ENCODE measurements at regions not wholly inside any gene's neighbourhood (a gene's known extent, or its start where the extent isn't known, plus 50 kb on each side); places are given as distances from the start of the nearest gene placed in this dataset.

DNA sequence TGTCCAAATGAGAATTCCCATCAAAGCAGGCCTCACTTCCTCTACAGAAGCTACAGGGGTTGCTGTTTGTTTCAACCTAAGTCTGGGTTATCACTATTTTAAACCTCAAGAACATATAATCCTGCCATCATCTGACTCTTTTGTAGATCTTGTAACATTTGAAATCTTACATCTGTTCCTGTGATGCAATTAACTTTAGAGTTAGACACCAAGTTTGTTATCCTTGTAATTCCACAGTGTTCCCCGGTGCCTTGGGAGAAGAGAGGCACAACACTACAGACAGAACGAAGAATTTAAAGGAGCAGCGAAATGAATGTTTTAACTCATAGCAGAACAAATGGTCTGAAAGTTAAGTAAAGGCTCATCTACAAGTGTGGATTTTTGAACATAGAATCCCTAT is 116.1 kb downstream of the UCHL5 start:
- no peak for DNase-seq (ENCODE audit: low spot score in 2 of 2)

DNA sequence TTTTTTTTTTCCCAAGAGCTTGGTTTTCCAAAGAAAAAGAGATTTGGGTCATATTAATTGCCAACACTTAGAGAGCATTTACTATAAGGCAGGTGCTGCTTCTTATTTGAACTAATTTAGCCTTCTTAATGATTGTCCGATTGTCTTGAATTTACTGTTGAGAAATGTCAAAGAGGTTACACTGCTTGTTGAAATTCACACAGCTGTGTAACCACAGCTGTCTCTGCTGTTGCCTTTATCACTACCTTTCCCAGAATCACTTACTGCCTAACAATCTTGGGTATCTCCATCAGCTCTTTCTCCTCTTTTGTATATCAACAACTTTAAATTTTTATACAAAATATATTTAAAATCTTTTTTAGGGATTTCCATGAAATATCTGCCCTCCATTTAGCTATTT is 115.6 kb downstream of the UCHL5 start:
- FAIRE-seq (no peak), DNase-seq (ENCODE audit: low spot score in 2 of 2) (no peak)

More for the DNA sequence above, 116.1 kb downstream of the UCHL5 start:
- no peak for FAIRE-seq

- no peak for FAIRE-seq
- no peak for DNase-seq (ENCODE audit: low spot score in 2 of 2)
Observed at GRCh38 chr1:192945390-192946130, 113.6 kb downstream of the UCHL5 start.

- no peak for DNase-seq (ENCODE audit: low spot score in 2 of 2)
- FAIRE-seq: no peak
Observed at GRCh38 chr1:192949783-192950182, 109.4 kb downstream of the UCHL5 start.

- FAIRE-seq (no peak), DNase-seq (ENCODE audit: low spot score in 2 of 2) (no peak)
Observed at GRCh38 chr1:192950926-192951325, 108.2 kb downstream of the UCHL5 start.

- FAIRE-seq (no peak), DNase-seq (ENCODE audit: low spot score in 2 of 2) (peak in 1 of 2 donors; percentile 9)
Observed at GRCh38 chr1:192951691-192952460, 107.3 kb downstream of the UCHL5 start.

- FAIRE-seq (no peak), DNase-seq (ENCODE audit: low spot score in 2 of 2) (no peak)
Observed at GRCh38 chr1:192952646-192953045, 106.5 kb downstream of the UCHL5 start.

GRCh38 chr1:192954705-192955265 is 104.4 kb downstream of the UCHL5 start:
- DNase-seq (ENCODE audit: low spot score in 2 of 2) (no peak), FAIRE-seq (no peak)

GRCh38 chr1:192958350-192958749 is 100.8 kb downstream of the UCHL5 start:
- FAIRE-seq: no peak
- DNase-seq (ENCODE audit: low spot score in 2 of 2): no peak

DNA sequence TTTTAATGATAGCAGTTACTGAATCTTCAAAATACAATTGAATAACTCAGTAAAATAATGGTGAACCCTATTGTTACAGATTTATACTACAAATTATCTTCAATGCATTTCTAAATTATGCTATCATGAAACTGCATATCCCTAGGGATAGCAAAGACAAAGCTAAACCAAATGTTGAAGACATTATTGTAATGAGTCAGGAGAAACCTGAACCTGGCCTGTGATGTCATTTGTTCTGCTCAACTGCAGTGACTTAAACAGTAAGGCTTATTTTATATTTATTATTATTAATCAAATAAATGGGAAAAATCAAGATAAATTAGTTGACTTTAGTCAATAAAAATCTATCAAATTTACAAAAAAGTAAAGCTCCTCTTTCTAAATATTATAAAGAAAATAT is 100.3 kb downstream of the UCHL5 start:
- DNase-seq (ENCODE audit: low spot score in 2 of 2): no peak
- FAIRE-seq: no peak

GRCh38 chr1:192959657-192960186 is 99.4 kb downstream of the UCHL5 start:
- no peak for DNase-seq (ENCODE audit: low spot score in 2 of 2)
- no peak for FAIRE-seq

Small RNAs in the stretch of these regions (small RNA-seq; reads per million reads assigned to genes)
- 0.23 reads per million for gene RN7SKP126

Data from frontal cortex (tissue), 4 donors.